NCI-H2227 (cell line): ENCODE measurements at regions not wholly inside any gene's neighbourhood (a gene's known extent, or its start where the extent isn't known, plus 50 kb on each side); places are given as distances from the start of the nearest gene placed in this dataset.
A peak's percentile ranks its signal among the peaks of the same experiment; 100 is the strongest.
"Not testable (repeated sequence)": the region's sequence is repeated elsewhere in the genome, so short reads cannot be mapped to it uniquely, and the experiment has no call there.

Experiments
- DNase-seq: peaks from one replicate; lab custom pipeline; 2025; ENCODE audit not compliant: unreplicated experiment; lab: John Stamatoyannopoulos, UW

DNA sequence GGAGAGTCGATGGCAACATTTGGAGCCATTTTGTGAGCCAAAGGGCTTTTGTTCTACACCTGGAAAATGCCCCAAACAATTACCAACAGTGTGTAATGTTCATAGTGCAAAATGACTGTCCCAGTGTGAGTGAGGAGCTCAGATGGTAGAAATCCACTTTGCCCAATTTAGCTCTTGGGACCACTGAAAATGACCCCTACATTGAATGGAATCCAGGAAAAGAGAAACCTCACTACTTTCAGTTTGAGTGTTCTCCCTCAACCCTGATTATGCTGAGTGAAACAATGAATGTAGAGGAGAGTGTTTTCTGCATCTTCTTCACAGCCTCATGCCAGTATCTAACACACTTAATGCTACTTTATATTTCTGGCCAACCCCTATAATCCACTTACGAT lies 84.9 kb upstream of the NRN1 start:
- DNase-seq, result no peak

DNA sequence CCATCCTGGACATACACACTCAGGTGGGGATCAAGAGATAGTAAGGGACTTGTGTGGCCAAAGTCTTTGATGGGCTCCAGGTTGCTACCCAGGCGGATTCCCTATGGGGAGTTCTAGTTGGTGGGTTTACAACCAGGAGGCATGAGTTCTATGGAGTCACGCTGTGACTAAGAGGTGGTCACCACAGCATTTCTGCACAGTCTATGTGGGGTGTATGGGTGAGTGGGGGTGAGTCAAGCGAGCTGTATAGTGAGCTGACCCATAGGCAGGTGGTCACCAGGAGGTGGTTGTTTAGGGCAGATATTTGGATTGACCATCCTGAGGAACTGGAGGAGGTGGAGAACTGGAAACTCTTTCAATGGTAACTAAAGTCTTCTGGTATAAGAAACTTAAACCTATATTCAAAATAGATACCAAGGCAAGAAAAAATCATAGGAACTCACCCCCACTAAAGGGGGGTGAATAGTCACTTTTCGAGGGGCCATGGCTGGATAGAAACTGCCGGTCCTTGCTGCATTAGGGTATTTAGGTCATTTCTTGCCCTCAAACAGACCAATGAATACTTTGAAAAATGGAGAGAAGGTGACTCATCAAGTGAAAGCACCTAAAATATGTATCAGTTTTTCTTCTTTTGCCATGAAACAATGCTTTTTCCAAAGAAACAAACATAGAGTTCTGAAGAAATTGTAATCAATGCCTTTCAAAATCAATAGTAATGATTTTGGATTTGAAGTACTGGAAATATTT lies 84.3 kb upstream of the NRN1 start:
- no peak for DNase-seq

- DNase-seq, result no peak
Observed at GRCh38 chr6:6085928-6086668, 79.4 kb upstream of the NRN1 start.

DNA sequence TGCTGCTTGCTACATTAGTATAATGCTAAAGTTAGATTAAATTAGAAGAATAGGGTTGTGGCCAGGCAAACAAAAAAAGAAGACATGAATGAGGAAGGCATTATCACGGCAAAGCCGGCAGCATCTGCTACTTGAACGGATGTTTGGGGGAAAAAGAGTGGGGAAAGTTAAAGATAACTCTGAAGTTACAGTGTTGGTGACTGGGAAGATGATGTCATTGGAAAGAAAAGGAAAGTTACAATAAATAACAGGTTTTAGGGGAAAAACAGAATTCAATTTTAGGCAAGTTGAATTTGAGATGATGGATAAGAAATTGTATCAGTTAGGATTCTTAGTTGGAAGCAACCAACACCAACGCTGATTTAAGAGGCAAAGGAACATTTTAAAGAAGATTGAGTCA lies 74.2 kb upstream of the NRN1 start:
- no peak for DNase-seq

GRCh38 chr6:6074190-6074589 lies 67.5 kb upstream of the NRN1 start:
- DNase-seq, result no peak

DNA sequence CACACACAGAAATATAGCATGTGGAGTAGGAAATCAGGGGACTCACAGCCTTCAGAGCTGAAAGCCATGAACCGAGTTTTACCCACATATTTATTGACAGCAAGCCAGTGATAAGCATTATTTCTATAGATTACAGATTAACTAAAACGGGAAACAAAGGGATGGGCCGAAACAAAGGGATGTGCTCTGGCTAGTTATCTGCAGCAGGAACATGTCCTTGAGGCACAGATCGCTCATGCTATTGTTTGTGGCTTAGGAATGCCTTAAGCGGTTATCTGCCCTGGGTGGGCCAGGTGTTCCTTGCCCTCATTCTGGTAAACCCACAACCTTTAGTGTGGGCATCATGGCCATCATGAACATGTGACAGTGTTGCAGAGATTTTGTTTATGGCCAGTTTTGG lies 61.4 kb upstream of the NRN1 start:
- not testable (repeated sequence) for DNase-seq

DNA sequence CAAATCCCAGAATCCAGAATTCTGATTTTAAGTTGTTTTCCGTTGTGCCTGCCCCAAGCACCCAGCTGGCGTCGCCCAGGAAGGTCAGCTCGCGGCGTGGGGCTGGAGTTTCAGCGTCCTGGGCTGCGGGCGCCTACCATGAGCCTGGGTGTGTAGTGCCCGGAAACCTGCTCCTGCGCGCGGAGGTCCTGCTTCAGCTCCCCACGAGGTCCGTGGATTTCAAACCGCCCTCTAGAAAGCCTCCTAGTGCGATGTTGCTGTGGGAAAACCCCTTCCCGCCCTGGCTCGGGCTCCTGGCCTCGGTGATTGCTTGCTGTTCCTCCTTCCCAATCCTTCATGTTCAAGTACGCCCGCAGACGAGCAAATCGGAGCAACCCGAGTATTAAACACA lies 51.3 kb upstream of the NRN1 start:
- peak; percentile 22 for DNase-seq

DNA sequence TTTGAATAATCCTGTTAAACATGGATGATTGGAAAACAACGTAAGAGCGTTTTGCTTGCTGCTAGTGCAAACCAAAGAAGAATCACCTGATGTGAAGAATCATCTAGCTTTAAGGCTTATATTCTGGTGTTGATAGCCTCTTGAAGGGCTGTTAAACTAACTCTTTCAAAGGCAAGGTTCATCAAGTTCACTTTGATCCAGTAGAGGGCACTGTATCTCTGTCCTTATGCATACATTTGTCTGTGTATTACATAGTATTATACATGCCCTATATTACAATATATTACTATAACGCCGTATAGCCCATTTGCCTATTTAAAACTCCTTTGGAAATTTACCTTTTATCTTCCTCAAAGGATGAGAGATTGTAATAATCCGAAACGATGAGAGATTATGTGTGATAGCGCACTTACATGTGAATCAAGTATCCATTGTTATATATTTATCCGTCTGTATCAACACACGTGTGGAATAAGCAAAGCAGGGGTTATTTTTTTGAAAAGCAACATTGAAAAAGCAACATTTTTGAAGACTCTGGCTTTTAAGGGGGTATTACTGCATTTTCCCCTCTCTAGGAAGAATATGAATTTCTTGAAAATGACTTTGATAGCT lies 50.8 kb upstream of the NRN1 start:
- DNase-seq, result peak; percentile 73
